HAP-1 (cell line): ENCODE measurements at regions not wholly inside any gene's neighbourhood (a gene's known extent, or its start where the extent isn't known, plus 50 kb on each side); places are given as distances from the start of the nearest gene placed in this dataset.

ENCODE experiments used
- DNase-seq, 2 experiments: peaks; one replicate each; pipeline ENCODE4 v3.0.0-alpha.2; 2016 to 2020; ENCODE audit warnings: low spot score in 2 of 2
- H3K27me3 ChIP-seq: fragments of 250-450 bp; sonication (Bioruptor Pico); 2 replicates; pipeline ENCODE4 v1.5.1; 2020; ENCODE audit warnings: low read depth, mild to moderate bottlenecking, moderate library complexity
- H3K36me3 ChIP-seq: fragments of 250-450 bp; sonication (Bioruptor Pico); replicated peaks from 2 replicates; pipeline ENCODE4 v1.5.1; 2020; ENCODE audit warnings: mild to moderate bottlenecking
- H3K4me1 ChIP-seq: fragments of 250-450 bp; sonication (Bioruptor Pico); 2 replicates; pipeline ENCODE4 v1.5.1; 2020; ENCODE audit warnings: mild to moderate bottlenecking
- H3K4me3 ChIP-seq: fragments of 250-450 bp; sonication (Bioruptor Pico); 2 replicates; pipeline ENCODE4 v1.5.1; 2020; ENCODE audit warnings: mild to moderate bottlenecking, moderate library complexity
- H3K9me3 ChIP-seq: fragments of 250-450 bp; sonication (Bioruptor Pico); 2 replicates; pipeline ENCODE4 v1.5.1; 2020; ENCODE audit warnings: mild to moderate bottlenecking, moderate library complexity
- in situ Hi-C: fragments of 300-500 bp; cut with MboI; formaldehyde crosslinking; loops from 3 replicates; pipeline ENCODE4 v1.14.3; 2020; ENCODE audit warnings: low sequenced_read_pairs, inconsistent platforms, mixed read lengths

GRCh38 chr3:74711913-74712512 lies 97.6 kb upstream of the CNTN3 start:
- H3K4me3 ChIP-seq, result no peak overlapping the region
- no peaks in the 10 kb centered on the region for H3K9me3 ChIP-seq
- in situ Hi-C loops, result no loop called here

GRCh38 chr3:74709951-74710350 lies 95.5 kb upstream of the CNTN3 start:
- no peaks in the 10 kb centered on the region for H3K36me3 ChIP-seq
- no peak overlapping the region for H3K4me3 ChIP-seq
- in situ Hi-C loops, result no loop called here
- no peak for DNase-seq
- H3K4me1 ChIP-seq, result peaks cover 3% of the 10 kb centered on the region; the same call in 1 of the 2 replicates
- H3K27me3 ChIP-seq, result no peaks in the 10 kb centered on the region
- no peaks in the 10 kb centered on the region for H3K9me3 ChIP-seq

More at GRCh38 chr3:74711913-74712512, 97.6 kb upstream of the CNTN3 start:
- no peak for DNase-seq
- Histone ChIP-seq H3K4me1 (no peaks in the 10 kb centered on the region), H3K36me3 (no peaks in the 10 kb centered on the region), H3K27me3 (no peaks in the 10 kb centered on the region)

- Histone ChIP-seq H3K36me3 (no peaks in the 10 kb centered on the region), H3K4me3 (no peak overlapping the region), H3K9me3 (no peaks in the 10 kb centered on the region), H3K27me3 (no peaks in the 10 kb centered on the region), H3K4me1 (no peaks in the 10 kb centered on the region)
- in situ Hi-C loops, result no loop called here
- no peak for DNase-seq
Measured at GRCh38 chr3:74693696-74694393, 79.4 kb upstream of the CNTN3 start.

- no peaks in the 10 kb centered on the region for H3K36me3 ChIP-seq
- no peaks in the 10 kb centered on the region for H3K27me3 ChIP-seq
- no peaks in the 10 kb centered on the region for H3K4me1 ChIP-seq
- no peaks in the 10 kb centered on the region for H3K9me3 ChIP-seq
- no peak for DNase-seq
- H3K4me3 ChIP-seq, result no peak overlapping the region
- in situ Hi-C loops, result no loop called here
Measured at GRCh38 chr3:74693251-74693650, 78.8 kb upstream of the CNTN3 start.

GRCh38 chr3:74691946-74692345 lies 77.5 kb upstream of the CNTN3 start:
- H3K4me1 ChIP-seq, result no peaks in the 10 kb centered on the region
- H3K27me3 ChIP-seq, result no peaks in the 10 kb centered on the region
- H3K36me3 ChIP-seq, result no peaks in the 10 kb centered on the region
- DNase-seq, result no peak
- no peaks in the 10 kb centered on the region for H3K9me3 ChIP-seq
- H3K4me3 ChIP-seq, result no peak overlapping the region
- in situ Hi-C loops, result no loop called here

- H3K27me3 ChIP-seq, result no peaks in the 10 kb centered on the region
- no peaks in the 10 kb centered on the region for H3K4me1 ChIP-seq
- H3K4me3 ChIP-seq, result no peak overlapping the region
- in situ Hi-C loops, result no loop called here
- H3K36me3 ChIP-seq, result no peaks in the 10 kb centered on the region
- H3K9me3 ChIP-seq, result no peaks in the 10 kb centered on the region
- no peak for DNase-seq
Measured at GRCh38 chr3:74673326-74673725, 58.9 kb upstream of the CNTN3 start.

- DNase-seq, result peak in 1 of 2 experiments; percentile 54
- Histone ChIP-seq H3K4me1 (no peaks in the 10 kb centered on the region; the same call in 1 of the 2 replicates), H3K9me3 (no peaks in the 10 kb centered on the region), H3K27me3 (no peaks in the 10 kb centered on the region), H3K4me3 (no peak overlapping the region), H3K36me3 (no peaks in the 10 kb centered on the region)
- in situ Hi-C loops, result no loop called here
Measured at GRCh38 chr3:74664606-74665005, 50.1 kb upstream of the CNTN3 start.
